ENCODE measurements at regions not wholly inside any gene's neighbourhood (a gene's known extent, or its start where the extent isn't known, plus 50 kb on each side); places are given as distances from the start of the nearest gene placed in this dataset.

- Histone ChIP-seq H3K27me3 (no peaks in the 10 kb centered on the region), H3K4me3 (no peak overlapping the region), H3K9me3 (replicated peaks) (no peaks in the 10 kb centered on the region), H3K27ac (no peak overlapping the region), H3K36me3 (no peaks in the 10 kb centered on the region), H3K4me1 (peaks cover 8% of the 10 kb centered on the region; the same call in 1 of the 2 replicates)
- DNase-seq: peak in 1 of 2 experiments; percentile 14
These were observed 123.7 kb upstream of the CLSTN2 start for GRCh38 chr3:139811331-139811730.

- peak in 1 of 2 experiments; percentile 34 for DNase-seq
- Histone ChIP-seq H3K9me3 (replicated peaks) (no peaks in the 10 kb centered on the region), H3K4me1 (peaks cover 29% of the 10 kb centered on the region), H3K27me3 (no peaks in the 10 kb centered on the region), H3K27ac (no peak overlapping the region), H3K4me3 (no peak overlapping the region), H3K36me3 (no peaks in the 10 kb centered on the region)
These were observed 126.8 kb upstream of the CLSTN2 start for GRCh38 chr3:139808201-139808600.

- no peaks in the 10 kb centered on the region; the same call in 1 of the 2 replicates for H3K9me3 ChIP-seq (replicated peaks)
- no peak overlapping the region for H3K27ac ChIP-seq
- DNase-seq: no peak
- H3K4me1 ChIP-seq: peaks cover 21% of the 10 kb centered on the region
- H3K36me3 ChIP-seq: no peaks in the 10 kb centered on the region
- H3K27me3 ChIP-seq: no peaks in the 10 kb centered on the region
- H3K4me3 ChIP-seq: no peak overlapping the region
These were observed 125.5 kb upstream of the NMNAT3 start for GRCh38 chr3:139803294-139803693.

GRCh38 chr3:139797724-139798343, 120.1 kb upstream of the NMNAT3 start:
- H3K4me1 ChIP-seq: no peaks in the 10 kb centered on the region
- peak; percentile 62 to 84 for DNase-seq
- H3K27me3 ChIP-seq: no peaks in the 10 kb centered on the region
- no peaks in the 10 kb centered on the region; the same call in 1 of the 2 replicates for H3K9me3 ChIP-seq (replicated peaks)
- H3K4me3 ChIP-seq: no peak overlapping the region
- H3K27ac ChIP-seq: no peak overlapping the region
- H3K36me3 ChIP-seq: no peaks in the 10 kb centered on the region

- H3K9me3 ChIP-seq (replicated peaks): no peaks in the 10 kb centered on the region; the same call in 1 of the 2 replicates
- H3K27me3 ChIP-seq: no peaks in the 10 kb centered on the region
- no peaks in the 10 kb centered on the region for H3K36me3 ChIP-seq
- H3K4me1 ChIP-seq: no peaks in the 10 kb centered on the region
- no peak overlapping the region for H3K27ac ChIP-seq
- DNase-seq: no peak
- H3K4me3 ChIP-seq: no peak overlapping the region
These were observed 116.9 kb upstream of the NMNAT3 start for GRCh38 chr3:139794469-139795265.

GRCh38 chr3:139793408-139793807, 115.6 kb upstream of the NMNAT3 start:
- Histone ChIP-seq H3K9me3 (replicated peaks) (no peaks in the 10 kb centered on the region), H3K36me3 (no peaks in the 10 kb centered on the region), H3K27ac (no peak overlapping the region), H3K27me3 (no peaks in the 10 kb centered on the region), H3K4me3 (no peak overlapping the region), H3K4me1 (no peaks in the 10 kb centered on the region; the same call in 1 of the 2 replicates)
- no peak for DNase-seq

GRCh38 chr3:139780593-139780992, 102.8 kb upstream of the NMNAT3 start:
- H3K36me3 ChIP-seq: no peaks in the 10 kb centered on the region
- no peak overlapping the region for H3K27ac ChIP-seq
- H3K9me3 ChIP-seq (replicated peaks): no peaks in the 10 kb centered on the region
- no peaks in the 10 kb centered on the region for H3K27me3 ChIP-seq
- peaks cover 48% of the 10 kb centered on the region for H3K4me1 ChIP-seq
- peak in 1 of 2 experiments; percentile 65 for DNase-seq
- H3K4me3 ChIP-seq: no peak overlapping the region

GRCh38 chr3:139778682-139779233, 101.0 kb upstream of the NMNAT3 start:
- H3K36me3 ChIP-seq: no peaks in the 10 kb centered on the region
- no peaks in the 10 kb centered on the region for H3K27me3 ChIP-seq

GRCh38 chr3:139774560-139775302, 97.0 kb upstream of the NMNAT3 start:
- H3K36me3 ChIP-seq: no peaks in the 10 kb centered on the region
- peak overlapping the region; percentile 9; the same call in 1 of the 2 replicates for H3K4me3 ChIP-seq
- no peaks in the 10 kb centered on the region for H3K9me3 ChIP-seq (replicated peaks)
- H3K27me3 ChIP-seq: no peaks in the 10 kb centered on the region
- DNase-seq: peak; percentile 97 to 98
- H3K4me1 ChIP-seq: peaks cover 67% of the 10 kb centered on the region
- H3K27ac ChIP-seq: peak overlapping the region; percentile 96

More at GRCh38 chr3:139778682-139779233, 101.0 kb upstream of the NMNAT3 start:
- peak; percentile 49 to 52 for DNase-seq
- Histone ChIP-seq H3K9me3 (replicated peaks) (no peaks in the 10 kb centered on the region), H3K27ac (peak overlapping the region; percentile 34; the same call in 1 of the 2 replicates), H3K4me3 (no peak overlapping the region), H3K4me1 (peaks cover 64% of the 10 kb centered on the region)

- Histone ChIP-seq H3K27ac (peak overlapping the region; percentile 96), H3K9me3 (replicated peaks) (no peaks in the 10 kb centered on the region), H3K4me3 (no peak overlapping the region), H3K4me1 (peaks cover 48% of the 10 kb centered on the region), H3K27me3 (no peaks in the 10 kb centered on the region), H3K36me3 (no peaks in the 10 kb centered on the region)
- DNase-seq: peak; percentile 89 to 91
These were observed 95.0 kb upstream of the NMNAT3 start for GRCh38 chr3:139772539-139773500.

- Histone ChIP-seq H3K27ac (peak overlapping the region; percentile 96; the same call in 1 of the 2 replicates), H3K9me3 (replicated peaks) (no peaks in the 10 kb centered on the region), H3K36me3 (no peaks in the 10 kb centered on the region), H3K4me3 (no peak overlapping the region), H3K27me3 (no peaks in the 10 kb centered on the region), H3K4me1 (peaks cover 48% of the 10 kb centered on the region)
- DNase-seq: no peak
These were observed 93.6 kb upstream of the NMNAT3 start for GRCh38 chr3:139771331-139771730.

- Histone ChIP-seq H3K27me3 (no peaks in the 10 kb centered on the region), H3K36me3 (no peaks in the 10 kb centered on the region), H3K4me3 (no peak overlapping the region), H3K4me1 (peaks cover 45% of the 10 kb centered on the region), H3K9me3 (replicated peaks) (no peaks in the 10 kb centered on the region), H3K27ac (no peak overlapping the region)
- no peak for DNase-seq
These were observed 92.8 kb upstream of the NMNAT3 start for GRCh38 chr3:139770577-139770976.

- H3K4me3 ChIP-seq: no peak overlapping the region
- H3K36me3 ChIP-seq: no peaks in the 10 kb centered on the region
- H3K9me3 ChIP-seq (replicated peaks): no peaks in the 10 kb centered on the region
- DNase-seq: no peak
- peaks cover 45% of the 10 kb centered on the region for H3K4me1 ChIP-seq
- H3K27me3 ChIP-seq: no peaks in the 10 kb centered on the region
- no peak overlapping the region for H3K27ac ChIP-seq
These were observed 92.0 kb upstream of the NMNAT3 start for GRCh38 chr3:139769796-139770195.

GRCh38 chr3:139764936-139765335, 87.2 kb upstream of the NMNAT3 start:
- H3K27ac ChIP-seq: peak overlapping the region; percentile 36

More at GRCh38 chr3:139764936-139765335, 87.2 kb upstream of the NMNAT3 start:
- Histone ChIP-seq H3K36me3 (no peaks in the 10 kb centered on the region), H3K27me3 (no peaks in the 10 kb centered on the region), H3K4me1 (peaks cover 25% of the 10 kb centered on the region), H3K4me3 (no peak overlapping the region), H3K9me3 (replicated peaks) (no peaks in the 10 kb centered on the region)
- peak; percentile 60 to 71 for DNase-seq
